Psoas muscle (tissue), 7 donors: ENCODE measurements at regions not wholly inside any gene's neighbourhood (a gene's known extent, or its start where the extent isn't known, plus 50 kb on each side); places are given as distances from the start of the nearest gene placed in this dataset.

ENCODE experiments used
- ATAC-seq, 4 donors: fragments of 200-7000 bp; cut with Tn5 transposase; one replicate each; pipeline ENCODE4 v1.9.1; 2020; ENCODE audit warnings: moderate library complexity in 3 of 4, mild to moderate bottlenecking in 2 of 4
- DNase-seq, 2 donors: peaks; one replicate each; pipeline ENCODE4 v3.0.0-alpha.2; 2020
- H3K27ac ChIP-seq: fragments of 200-600 bp; one replicate; pipeline ENCODE4 v1.8.0; 2022
- H3K27me3 ChIP-seq, 3 donors: fragments of 200-600 bp in 1 of 3; one replicate each; pipeline versions ENCODE4 v1.6.1 to v1.8.0; 2013 to 2022; ENCODE audit warnings: low read length in 2 of 3, mild to moderate bottlenecking in 2 of 3, moderate library complexity in 1 of 3; ENCODE audit not compliant: insufficient read depth in 3 of 3
- H3K36me3 ChIP-seq, 2 donors: fragments of 200-600 bp in 1 of 2; one replicate each; pipeline versions ENCODE4 v1.6.1 to v1.8.0; 2013 to 2022; ENCODE audit warnings: low read depth in 1 of 2, mild to moderate bottlenecking in 1 of 2, moderate library complexity in 1 of 2; ENCODE audit not compliant: insufficient read depth in 1 of 2
- H3K4me1 ChIP-seq: fragments of 200-600 bp; one replicate; pipeline ENCODE4 v1.8.0; 2022
- H3K4me3 ChIP-seq: fragments of 200-600 bp; one replicate; pipeline ENCODE4 v1.8.0; 2022; ENCODE audit warnings: mild to moderate bottlenecking
- H3K9me3 ChIP-seq: fragments of 200-600 bp; one replicate; pipeline ENCODE4 v1.8.0; 2022
- WGBS, 3 donors: extraction: QIAGEN DNeasy Blood & Tissue Kit; methylation state at CpG; one replicate each; pipeline versions ENCODE4 v1.1.6 to v1.1.7; 2013; 5-methylcytosine and 5-hydroxymethylcytosine counted together
- intact Hi-C, 2 donors: fragments of 100-400 bp; cut with DNase I; formaldehyde crosslinking; loops; one replicate each; pipeline versions ENCODE4 v1.11.0 to v1.14.2; 2022
- TF ChIP-seq, protein P1 (sequence below): fragments of 200-600 bp; IDR thresholded peaks from one replicate; pipeline ENCODE4 v1.8.0; 2022; ENCODE audit warnings: antibody characterized with exemption
- donor health status: healthy with polysubstance abuse.
- donor health status: DM: no; HTN: no; CAD: no; lungs with moderate emphysema.
- donor health status: Bipolar disorder and iron deficiency.
- donor health status: healthy.
- donor health status: DM: yes; HTN: yes; CAD: no.
- donor health status: DM: no; HTN: no; CAD: no.
- donor health status: DM: yes; HTN: yes; CAD: no.

DNA sequence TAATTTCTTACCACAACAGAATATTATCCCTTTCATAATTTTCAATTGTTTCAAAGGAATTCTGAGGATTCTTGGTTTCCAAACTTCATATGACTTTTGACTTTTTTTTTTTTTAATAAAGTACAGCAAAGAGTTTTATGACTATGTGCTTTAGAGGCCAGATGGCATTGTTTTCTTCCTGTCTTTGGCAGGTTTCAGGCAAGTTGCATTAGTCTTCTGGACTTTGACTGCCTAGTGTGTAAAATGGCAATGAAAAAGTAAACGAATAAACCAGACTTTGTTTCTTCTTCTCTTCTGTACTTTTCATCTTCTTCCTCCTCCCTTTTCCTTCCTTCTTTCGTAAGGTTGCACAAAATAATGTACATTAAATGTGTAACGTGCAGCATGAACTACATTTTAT is 172.6 kb upstream of the RBFOX1 start:
- no peak overlapping the region for H3K27ac ChIP-seq
- intact Hi-C loops: no loop called here
- no peaks in the 10 kb centered on the region for H3K9me3 ChIP-seq
- 48 to 63% (median 49%) methylated on average over 3 of the region's 3 CpGs for WGBS, 3 donors
- ATAC-seq (no peak), DNase-seq (no peak)
- H3K4me3 ChIP-seq: no peak overlapping the region
- TF ChIP-seq, protein P1, sequence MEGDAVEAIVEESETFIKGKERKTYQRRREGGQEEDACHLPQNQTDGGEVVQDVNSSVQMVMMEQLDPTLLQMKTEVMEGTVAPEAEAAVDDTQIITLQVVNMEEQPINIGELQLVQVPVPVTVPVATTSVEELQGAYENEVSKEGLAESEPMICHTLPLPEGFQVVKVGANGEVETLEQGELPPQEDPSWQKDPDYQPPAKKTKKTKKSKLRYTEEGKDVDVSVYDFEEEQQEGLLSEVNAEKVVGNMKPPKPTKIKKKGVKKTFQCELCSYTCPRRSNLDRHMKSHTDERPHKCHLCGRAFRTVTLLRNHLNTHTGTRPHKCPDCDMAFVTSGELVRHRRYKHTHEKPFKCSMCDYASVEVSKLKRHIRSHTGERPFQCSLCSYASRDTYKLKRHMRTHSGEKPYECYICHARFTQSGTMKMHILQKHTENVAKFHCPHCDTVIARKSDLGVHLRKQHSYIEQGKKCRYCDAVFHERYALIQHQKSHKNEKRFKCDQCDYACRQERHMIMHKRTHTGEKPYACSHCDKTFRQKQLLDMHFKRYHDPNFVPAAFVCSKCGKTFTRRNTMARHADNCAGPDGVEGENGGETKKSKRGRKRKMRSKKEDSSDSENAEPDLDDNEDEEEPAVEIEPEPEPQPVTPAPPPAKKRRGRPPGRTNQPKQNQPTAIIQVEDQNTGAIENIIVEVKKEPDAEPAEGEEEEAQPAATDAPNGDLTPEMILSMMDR: no peak
- H3K36me3 ChIP-seq: no peaks in the 10 kb centered on the region
- no peaks in the 10 kb centered on the region for H3K27me3 ChIP-seq
- no peaks in the 10 kb centered on the region for H3K4me1 ChIP-seq

DNA sequence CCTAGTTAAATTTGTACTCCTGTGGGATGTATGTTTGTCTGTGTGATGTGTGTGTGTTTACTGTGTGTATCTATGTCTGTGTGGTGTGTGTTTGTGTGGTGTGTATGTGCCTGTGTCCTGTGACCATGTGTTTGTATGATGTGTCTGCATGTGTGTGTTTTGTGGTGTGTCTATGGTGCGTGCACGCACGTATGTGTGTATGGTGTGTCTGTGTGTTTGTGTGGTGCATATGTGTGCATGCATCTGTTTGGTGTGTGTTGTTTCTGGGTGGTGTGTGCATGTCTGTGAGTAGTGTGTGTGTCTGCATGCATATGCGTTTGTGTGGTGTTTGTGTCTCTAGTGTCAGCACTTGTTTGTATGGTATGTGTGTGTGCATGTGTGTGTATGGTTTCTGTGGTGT is 174.2 kb upstream of the RBFOX1 start:
- no peak overlapping the region for H3K27ac ChIP-seq
- H3K9me3 ChIP-seq: no peaks in the 10 kb centered on the region
- no peak overlapping the region for H3K4me3 ChIP-seq
- ATAC-seq (no peak), DNase-seq (no peak)
- WGBS, 3 donors: 91 to 99% (median 97%) methylated on average over 4 of the region's 4 CpGs
- TF ChIP-seq, protein P1: no peak
- H3K27me3 ChIP-seq: no peaks in the 10 kb centered on the region
- intact Hi-C loops: loop anchor here in 1 of 2 donors (10.0 kb wide), 1 partner anchor 56 kb away; no protein-coding TSS in a partner anchor
- no peaks in the 10 kb centered on the region for H3K36me3 ChIP-seq
- H3K4me1 ChIP-seq: no peaks in the 10 kb centered on the region

DNA sequence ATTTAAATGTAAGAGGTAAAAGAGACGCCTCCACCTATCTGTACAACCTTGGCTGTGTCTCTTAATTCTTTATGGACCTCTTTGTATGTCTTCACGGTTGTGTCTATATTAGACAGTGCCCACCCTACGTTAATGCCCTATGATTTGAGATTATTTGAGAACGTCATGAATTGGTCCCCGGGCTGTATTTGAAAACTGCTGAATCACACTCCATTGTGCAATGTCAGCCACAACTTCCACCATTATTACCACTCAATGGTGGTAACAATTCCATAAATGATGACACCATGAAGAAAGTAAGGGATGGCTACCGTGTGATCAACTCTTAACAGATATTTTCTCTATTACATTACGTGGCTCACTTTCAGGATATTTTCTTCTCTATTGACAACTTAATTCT is 182.4 kb upstream of the RBFOX1 start:
- no peaks in the 10 kb centered on the region for H3K36me3 ChIP-seq
- intact Hi-C loops: loop anchor here in 1 of 2 donors (10.0 kb wide), 1 partner anchor 65 kb away; no protein-coding TSS in a partner anchor
- no peaks in the 10 kb centered on the region for H3K4me1 ChIP-seq
- no peak overlapping the region for H3K27ac ChIP-seq
- no peaks in the 10 kb centered on the region for H3K9me3 ChIP-seq
- DNase-seq (no peak), ATAC-seq (no peak)
- TF ChIP-seq, protein P1: no peak
- no peaks in the 10 kb centered on the region for H3K27me3 ChIP-seq
- no peak overlapping the region for H3K4me3 ChIP-seq
- WGBS, 3 donors: 73 to 85% (median 76%) methylated on average over 7 of the region's 7 CpGs

DNA sequence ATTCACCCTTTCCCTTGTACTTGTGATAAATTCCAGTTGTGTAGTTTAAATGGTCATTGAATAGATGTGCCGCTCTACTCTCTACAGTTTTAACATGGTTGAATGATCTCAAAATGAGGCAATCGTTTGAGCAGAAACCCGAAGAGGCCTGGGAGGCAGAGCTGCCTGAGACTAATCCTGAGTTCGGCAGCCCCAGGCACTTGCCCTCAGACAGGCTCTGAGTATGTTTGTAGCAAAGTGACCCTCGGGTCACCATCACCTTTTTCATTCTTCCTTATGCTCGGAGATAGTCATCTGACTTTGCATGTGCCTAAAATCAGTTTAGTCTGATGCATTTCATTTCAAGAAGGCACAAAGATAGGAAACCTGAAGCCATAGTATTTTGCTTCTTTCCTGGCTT is 184.0 kb upstream of the RBFOX1 start:
- intact Hi-C loops: no loop called here
- H3K4me3 ChIP-seq: no peak overlapping the region
- 65 to 71% (median 68%) methylated on average over 6 of the region's 6 CpGs for WGBS, 3 donors
- no peaks in the 10 kb centered on the region for H3K27me3 ChIP-seq
- H3K4me1 ChIP-seq: no peaks in the 10 kb centered on the region
- H3K27ac ChIP-seq: no peak overlapping the region
- TF ChIP-seq, protein P1: no peak
- H3K9me3 ChIP-seq: no peaks in the 10 kb centered on the region
- DNase-seq (no peak), ATAC-seq (no peak)
- no peaks in the 10 kb centered on the region for H3K36me3 ChIP-seq

DNA sequence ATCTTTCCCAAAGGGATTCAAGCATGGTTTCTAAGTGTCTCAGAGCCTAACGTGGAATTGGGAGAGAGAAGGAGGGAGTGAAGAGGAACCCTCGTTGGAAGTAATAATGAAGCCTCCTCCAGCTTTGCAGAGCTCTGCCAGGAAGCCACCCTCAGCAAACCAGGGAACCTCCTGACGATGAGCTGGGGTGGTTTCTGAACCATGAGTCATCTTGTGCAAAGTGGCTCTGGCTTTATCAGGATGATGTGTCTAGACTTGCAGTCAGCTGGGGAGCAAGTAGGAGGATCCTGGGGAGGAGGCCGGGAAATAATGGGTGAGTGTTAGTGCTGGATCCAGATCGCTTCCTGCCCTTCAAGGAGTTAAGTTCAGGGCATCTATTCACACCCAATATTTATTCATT is 191.7 kb upstream of the RBFOX1 start:
- H3K27ac ChIP-seq: no peak overlapping the region
- 68 to 72% (median 70%) methylated on average over 5 of the region's 5 CpGs for WGBS, 3 donors
- no peaks in the 10 kb centered on the region for H3K4me1 ChIP-seq
- TF ChIP-seq, protein P1: no peak
- no peak overlapping the region for H3K4me3 ChIP-seq
- no peaks in the 10 kb centered on the region for H3K27me3 ChIP-seq
- intact Hi-C loops: no loop called here
- DNase-seq (no peak), ATAC-seq (no peak)
- H3K36me3 ChIP-seq: no peaks in the 10 kb centered on the region
- no peaks in the 10 kb centered on the region for H3K9me3 ChIP-seq
